BLaER1 treated with 17β-estradiol and CSF1 and Interleukin-3, amounts not matched to agents 10 nM and 100 nM (cell line): ENCODE measurements at regions not wholly inside any gene's neighbourhood (a gene's known extent, or its start where the extent isn't known, plus 50 kb on each side); places are given as distances from the start of the nearest gene placed in this dataset.

Experiments used
- H3K27ac ChIP-seq, 11 experiments: shearing (Covaris generic); formaldehyde crosslinking; 2 replicates each; pipeline ENCODE4 v1.8.1; 2022
- H3K27me3 ChIP-seq, 11 experiments: shearing (Covaris generic); formaldehyde crosslinking; 2 replicates each; pipeline ENCODE4 v1.8.1; 2022
- H3K36me3 ChIP-seq, 11 experiments: shearing (Covaris generic); formaldehyde crosslinking; 2 replicates each; pipeline ENCODE4 v1.8.1; 2022
- H3K4me1 ChIP-seq, 10 experiments: shearing (Covaris generic); formaldehyde crosslinking; 2 replicates each; pipeline ENCODE4 v1.8.1; 2022
- H3K4me2 ChIP-seq, 11 experiments: shearing (Covaris generic); formaldehyde crosslinking; 2 replicates each; pipeline ENCODE4 v1.8.1; 2022
- H3K4me3 ChIP-seq, 10 experiments: shearing (Covaris generic); formaldehyde crosslinking; 2 replicates each; pipeline ENCODE4 v1.8.1; 2022
- H3K9ac ChIP-seq, 11 experiments: shearing (Covaris generic); formaldehyde crosslinking; 2 replicates each; pipeline ENCODE4 v1.8.1; 2022
- H3K9me3 ChIP-seq, 11 experiments: shearing (Covaris generic); formaldehyde crosslinking; replicated peaks in 1 of 11; 2 replicates each; pipeline ENCODE4 v1.8.1; 2022
- H4K20me1 ChIP-seq, 11 experiments: shearing (Covaris generic); formaldehyde crosslinking; 2 replicates each; pipeline ENCODE4 v1.8.1; 2022
- Cebpa-rat ChIP-seq, 11 experiments: shearing (Covaris generic); IDR thresholded peaks; 2 replicates each; pipeline ENCODE4 v1.8.1; 2022

GRCh38 chr21:43341378-43342161, 85.4 kb downstream of the SIK1 start:
- peak overlapping the region in 2 of 11 experiments; percentile 10 to 28; a peak in 4 of 22 replicates for H3K27ac ChIP-seq
- H3K4me1 ChIP-seq: peaks cover 49 to 82% (median 74%) of the 10 kb centered on the region in 10 experiments
- peak overlapping the region in 3 of 11 experiments; percentile 1 to 38 (median 24); a peak in 3 of 22 replicates for H3K9ac ChIP-seq
- no peaks in the 10 kb centered on the region for H4K20me1 ChIP-seq
- H3K27me3 ChIP-seq: no peaks in the 10 kb centered on the region
- H3K4me3 ChIP-seq: no peak overlapping the region
- no peak for TF ChIP-seq Cebpa-rat (IDR thresholded peaks at IDR 0.05)
- H3K4me2 ChIP-seq: peak overlapping the region in 10 of 11 experiments; percentile 4 to 92 (median 62); a peak in 14 of 22 replicates
- H3K36me3 ChIP-seq: no peaks in the 10 kb centered on the region
- H3K9me3 ChIP-seq: peaks cover 0 to 16% (median 4%) of the 10 kb centered on the region in 11 experiments; a peak in 7 of 22 replicates

- peaks cover 0 to 12% (median 3%) of the 10 kb centered on the region in 11 experiments; a peak in 7 of 22 replicates for H3K9me3 ChIP-seq
- TF ChIP-seq Cebpa-rat (IDR thresholded peaks at IDR 0.05): no peak
- peak overlapping the region in 3 of 11 experiments; percentile 4 to 28 (median 10); a peak in 3 of 22 replicates for H3K27ac ChIP-seq
- no peaks in the 10 kb centered on the region for H3K27me3 ChIP-seq
- no peak overlapping the region for H3K4me3 ChIP-seq
- no peaks in the 10 kb centered on the region for H4K20me1 ChIP-seq
- H3K36me3 ChIP-seq: no peaks in the 10 kb centered on the region
- peak overlapping the region in 4 of 11 experiments; percentile 1 to 38 (median 24); a peak in 3 of 22 replicates for H3K9ac ChIP-seq
- H3K4me1 ChIP-seq: peaks cover 41 to 74% (median 66%) of the 10 kb centered on the region in 10 experiments
- H3K4me2 ChIP-seq: peak overlapping the region; percentile 11 to 92 (median 73); a peak in 20 of 22 replicates
Measured at GRCh38 chr21:43340491-43341377, 86.2 kb downstream of the SIK1 start.

GRCh38 chr21:43339668-43340067, 87.3 kb downstream of the SIK1 start:
- TF ChIP-seq Cebpa-rat (IDR thresholded peaks at IDR 0.05): no peak
- Histone ChIP-seq H3K27me3 (no peaks in the 10 kb centered on the region), H3K36me3 (no peaks in the 10 kb centered on the region), H3K4me3 (no peak overlapping the region), H3K9ac (peak overlapping the region in 2 of 11 experiments; percentile 17 to 41; a peak in 3 of 22 replicates), H3K9me3 (peaks cover 0 to 7% (median 0%) of the 10 kb centered on the region in 11 experiments; a peak in 4 of 22 replicates), H3K4me1 (peaks cover 31 to 63% (median 57%) of the 10 kb centered on the region in 10 experiments), H3K4me2 (peak overlapping the region; percentile 41 to 92 (median 74)), H3K27ac (peak overlapping the region in 4 of 11 experiments; percentile 21 to 62 (median 30); a peak in 7 of 22 replicates), H4K20me1 (no peaks in the 10 kb centered on the region)

GRCh38 chr21:43338951-43339350, 88.0 kb downstream of the SIK1 start:
- H3K9ac ChIP-seq: peak overlapping the region in 6 of 11 experiments; percentile 17 to 47 (median 37); a peak in 7 of 22 replicates
- peak overlapping the region in 5 of 11 experiments; percentile 21 to 62 (median 28); a peak in 7 of 22 replicates for H3K27ac ChIP-seq
- H3K4me2 ChIP-seq: peak overlapping the region; percentile 41 to 92 (median 74)
- H3K9me3 ChIP-seq: peaks cover 0 to 7% (median 0%) of the 10 kb centered on the region in 11 experiments; a peak in 4 of 22 replicates
- peaks cover 0 to 4% (median 0%) of the 10 kb centered on the region in 11 experiments; a peak in 1 of 22 replicates for H4K20me1 ChIP-seq
- no peak for TF ChIP-seq Cebpa-rat (IDR thresholded peaks at IDR 0.05)
- H3K27me3 ChIP-seq: no peaks in the 10 kb centered on the region
- H3K36me3 ChIP-seq: no peaks in the 10 kb centered on the region
- no peak overlapping the region for H3K4me3 ChIP-seq
- H3K4me1 ChIP-seq: peaks cover 28 to 56% (median 50%) of the 10 kb centered on the region in 10 experiments

GRCh38 chr21:43337901-43338655, 88.9 kb downstream of the SIK1 start:
- TF ChIP-seq Cebpa-rat (IDR thresholded peaks at IDR 0.05): no peak
- peak overlapping the region in 3 of 11 experiments; percentile 9 to 62 (median 36); a peak in 4 of 22 replicates for H3K27ac ChIP-seq
- H4K20me1 ChIP-seq: peaks cover 0 to 7% (median 0%) of the 10 kb centered on the region in 11 experiments; a peak in 1 of 22 replicates
- peak overlapping the region in 9 of 11 experiments; percentile 60 to 92 (median 76); a peak in 18 of 22 replicates for H3K4me2 ChIP-seq
- no peak overlapping the region; a peak in 1 of 22 replicates for H3K9ac ChIP-seq
- peaks cover 0 to 7% (median 0%) of the 10 kb centered on the region in 11 experiments; a peak in 4 of 22 replicates for H3K9me3 ChIP-seq
- no peaks in the 10 kb centered on the region for H3K36me3 ChIP-seq
- H3K27me3 ChIP-seq: no peaks in the 10 kb centered on the region
- H3K4me3 ChIP-seq: no peak overlapping the region
- peaks cover 28 to 55% (median 49%) of the 10 kb centered on the region in 10 experiments for H3K4me1 ChIP-seq

GRCh38 chr21:43335119-43335518, 91.8 kb downstream of the SIK1 start:
- H3K9ac ChIP-seq: no peak overlapping the region
- H3K4me1 ChIP-seq: peaks cover 25 to 45% (median 33%) of the 10 kb centered on the region in 10 experiments
- peak overlapping the region in 1 of 11 experiments; percentile 5; a peak in 1 of 22 replicates for H3K4me2 ChIP-seq
- H3K9me3 ChIP-seq: peaks cover 0 to 7% (median 0%) of the 10 kb centered on the region in 11 experiments; a peak in 4 of 22 replicates
- H3K4me3 ChIP-seq: no peak overlapping the region
- no peaks in the 10 kb centered on the region for H3K36me3 ChIP-seq
- no peak overlapping the region for H3K27ac ChIP-seq
- no peaks in the 10 kb centered on the region for H3K27me3 ChIP-seq
- TF ChIP-seq Cebpa-rat (IDR thresholded peaks at IDR 0.05): no peak
- peaks cover 0 to 7% (median 0%) of the 10 kb centered on the region in 11 experiments; a peak in 2 of 22 replicates for H4K20me1 ChIP-seq

GRCh38 chr21:43334214-43334958, 92.5 kb downstream of the SIK1 start:
- Histone ChIP-seq H3K4me2 (no peak overlapping the region), H3K27me3 (no peaks in the 10 kb centered on the region), H3K36me3 (no peaks in the 10 kb centered on the region), H3K27ac (no peak overlapping the region), H4K20me1 (peaks cover 0 to 7% (median 0%) of the 10 kb centered on the region in 11 experiments; a peak in 2 of 22 replicates), H3K9me3 (peaks cover 0 to 7% (median 0%) of the 10 kb centered on the region in 11 experiments; a peak in 4 of 22 replicates), H3K9ac (no peak overlapping the region), H3K4me1 (peaks cover 17 to 38% (median 26%) of the 10 kb centered on the region in 10 experiments), H3K4me3 (no peak overlapping the region)
- TF ChIP-seq Cebpa-rat (IDR thresholded peaks at IDR 0.05): no peak
